Posterior vena cava (tissue), 2 donors: ENCODE measurements at regions not wholly inside any gene's neighbourhood (a gene's known extent, or its start where the extent isn't known, plus 50 kb on each side); places are given as distances from the start of the nearest gene placed in this dataset.
"Not testable (repeated sequence)": the region's sequence is repeated elsewhere in the genome, so short reads cannot be mapped to it uniquely, and the experiment has no call there.

Experiments used
- DNase-seq: peaks from one replicate; pipeline ENCODE4 v3.0.0-alpha.2; 2020; ENCODE audit warnings: low spot score
- intact Hi-C, 2 donors: fragments of 100-400 bp; cut with DNase I; formaldehyde crosslinking; loops; one replicate each; pipeline versions ENCODE4 v1.14.1 to v1.14.2; 2022 to 2023
- donor health status: DM: yes; HTN: yes; CAD: no.
- donor health status: DM: yes; HTN: yes; CAD: no.

GRCh38 chr19:28694812-28695211 is 518.1 kb downstream of the UQCRFS1 start:
- intact Hi-C loops = no loop called here
- DNase-seq = no peak

- intact Hi-C loops = no loop called here
- DNase-seq = no peak
Measured at GRCh38 chr19:28691683-28692082, 521.3 kb downstream of the UQCRFS1 start.

GRCh38 chr19:28689464-28689863 is 523.5 kb downstream of the UQCRFS1 start:
- DNase-seq, intact Hi-C loops: not testable (repeated sequence)

- DNase-seq = no peak
- intact Hi-C loops = no loop called here
Measured at GRCh38 chr19:28687296-28687695, 525.7 kb downstream of the UQCRFS1 start.

GRCh38 chr19:28686756-28687155 is 526.2 kb downstream of the UQCRFS1 start:
- no peak for DNase-seq
- intact Hi-C loops = no loop called here

- DNase-seq = no peak
- intact Hi-C loops = no loop called here
Measured at GRCh38 chr19:28685802-28686201, 527.1 kb downstream of the UQCRFS1 start.

- intact Hi-C loops, DNase-seq: not testable (repeated sequence)
Measured at GRCh38 chr19:28685077-28685476, 527.9 kb downstream of the UQCRFS1 start.

- intact Hi-C loops = no loop called here
- no peak for DNase-seq
Measured at GRCh38 chr19:28680111-28680510, 532.8 kb downstream of the UQCRFS1 start.

GRCh38 chr19:28670836-28671235 is 542.1 kb downstream of the UQCRFS1 start:
- intact Hi-C loops = no loop called here
- no peak for DNase-seq

GRCh38 chr19:28669804-28670203 is 543.1 kb downstream of the UQCRFS1 start:
- DNase-seq = no peak
- intact Hi-C loops = no loop called here

- DNase-seq = no peak
- intact Hi-C loops = no loop called here
Measured at GRCh38 chr19:28667348-28667977, 545.5 kb downstream of the UQCRFS1 start.

- no peak for DNase-seq
- intact Hi-C loops = no loop called here
Measured at GRCh38 chr19:28665748-28666147, 547.2 kb downstream of the UQCRFS1 start.

- no peak for DNase-seq
- intact Hi-C loops = no loop called here
Measured at GRCh38 chr19:28656644-28657043, 556.3 kb downstream of the UQCRFS1 start.

GRCh38 chr19:28655054-28655453 is 557.9 kb downstream of the UQCRFS1 start:
- peak; percentile 70 for DNase-seq
- intact Hi-C loops = no loop called here

- intact Hi-C loops = no loop called here
Measured at GRCh38 chr19:28652765-28653164, 560.2 kb downstream of the UQCRFS1 start.

GRCh38 chr19:28646629-28647028 is 566.3 kb downstream of the UQCRFS1 start:
- no peak for DNase-seq
- intact Hi-C loops = no loop called here

More at GRCh38 chr19:28652765-28653164, 560.2 kb downstream of the UQCRFS1 start:
- DNase-seq = no peak

- DNase-seq = no peak
- intact Hi-C loops = no loop called here
Measured at GRCh38 chr19:28644169-28644775, 568.7 kb downstream of the UQCRFS1 start.

GRCh38 chr19:28642787-28643683 is 569.9 kb downstream of the UQCRFS1 start:
- intact Hi-C loops = no loop called here

GRCh38 chr19:28641395-28641794 is 571.6 kb downstream of the UQCRFS1 start:
- intact Hi-C loops = no loop called here
- DNase-seq = no peak

More at GRCh38 chr19:28642787-28643683, 569.9 kb downstream of the UQCRFS1 start:
- DNase-seq = no peak

- intact Hi-C loops = no loop called here
- no peak for DNase-seq
Measured at GRCh38 chr19:28640506-28640905, 572.4 kb downstream of the UQCRFS1 start.
